ENCODE measurements at regions not wholly inside any gene's neighbourhood (a gene's known extent, or its start where the extent isn't known, plus 50 kb on each side); places are given as distances from the start of the nearest gene placed in this dataset.

- no peak overlapping the region for H3K4me3 ChIP-seq (ENCODE audit: low read length)
- no peaks in the 10 kb centered on the region for H3K27me3 ChIP-seq (ENCODE audit: control insufficient read depth, insufficient read depth, low read length)
- H3K9me3 ChIP-seq (replicated peaks; ENCODE audit: control insufficient read depth, low read depth, low read length), result no peaks in the 10 kb centered on the region
- no peaks in the 10 kb centered on the region for H3K4me1 ChIP-seq (ENCODE audit: control insufficient read depth, insufficient read depth, low read length)
- no peak for DNase-seq
- H3K27ac ChIP-seq (ENCODE audit: low read length), result no peak overlapping the region
- no peaks in the 10 kb centered on the region for H3K36me3 ChIP-seq (ENCODE audit: control insufficient read depth, insufficient read depth, low read length)
Measured at GRCh38 chr4:159981469-159981856, 878.6 kb downstream of the RAPGEF2 start.

DNA sequence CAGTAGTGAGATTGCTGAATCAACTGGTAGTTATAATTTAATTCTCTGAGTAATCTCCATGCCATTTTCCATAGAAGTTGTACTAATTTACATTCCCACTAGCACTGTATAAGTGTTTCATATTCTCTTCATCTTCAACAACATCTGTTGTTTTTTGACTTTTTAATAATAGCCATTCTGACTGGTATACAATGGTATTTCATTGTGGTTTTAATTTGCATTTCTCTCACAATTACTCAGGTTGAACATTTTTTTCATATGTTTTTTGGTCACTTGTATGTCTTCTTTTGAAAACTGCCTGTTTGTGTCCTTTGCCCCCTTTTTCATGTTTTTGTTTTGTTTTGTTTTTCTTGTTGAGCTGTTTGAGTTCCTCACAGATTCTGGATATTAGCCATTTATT, 880.2 kb downstream of the RAPGEF2 start:
- Histone ChIP-seq H3K4me3 (ENCODE audit: low read length) (no peak overlapping the region), H3K9me3 (replicated peaks; ENCODE audit: control insufficient read depth, low read depth, low read length) (no peaks in the 10 kb centered on the region), H3K4me1 (ENCODE audit: control insufficient read depth, insufficient read depth, low read length) (no peaks in the 10 kb centered on the region), H3K27me3 (ENCODE audit: control insufficient read depth, insufficient read depth, low read length) (no peaks in the 10 kb centered on the region), H3K27ac (ENCODE audit: low read length) (no peak overlapping the region), H3K36me3 (ENCODE audit: control insufficient read depth, insufficient read depth, low read length) (no peaks in the 10 kb centered on the region)
- DNase-seq, result no peak

DNA sequence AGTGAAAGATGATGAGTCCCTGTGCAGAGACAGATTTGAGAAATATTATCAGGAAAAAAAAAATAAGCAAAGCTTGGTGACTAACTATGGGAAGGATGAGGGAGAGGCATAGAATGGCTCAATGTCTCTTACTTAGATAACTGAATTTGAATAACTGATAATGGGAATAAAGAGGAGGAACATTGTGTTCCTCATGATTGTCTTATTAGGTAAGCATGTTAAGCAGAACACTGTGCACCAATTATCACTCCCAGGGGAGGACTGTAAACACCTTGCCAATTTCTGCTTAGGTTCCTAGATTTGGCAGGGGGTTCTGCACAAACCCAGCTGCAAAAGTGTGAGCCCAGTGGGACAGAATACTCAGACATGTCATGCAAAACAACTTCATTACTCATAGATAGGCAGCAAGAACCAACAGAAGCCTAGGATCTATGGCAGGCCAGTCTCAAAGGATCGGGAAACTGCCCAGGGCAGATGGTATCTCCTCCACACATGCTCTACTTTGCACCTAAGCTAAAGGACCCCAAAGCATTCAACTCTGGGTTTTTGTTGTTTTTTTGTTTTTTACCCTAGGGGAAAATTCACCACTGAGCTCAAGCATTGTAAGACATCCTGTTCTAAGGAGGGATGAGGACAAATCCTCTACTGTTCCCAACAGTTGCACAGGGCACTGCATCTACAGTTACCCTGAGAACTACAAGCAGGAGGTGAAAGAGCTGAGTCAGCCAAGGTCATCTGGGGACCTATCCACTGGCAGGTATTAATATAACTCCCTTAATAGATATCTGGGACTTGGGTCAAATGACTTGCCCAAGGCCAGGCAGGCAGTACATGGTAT, 907.0 kb downstream of the RAPGEF2 start:
- Histone ChIP-seq H3K4me1 (ENCODE audit: control insufficient read depth, insufficient read depth, low read length) (no peaks in the 10 kb centered on the region), H3K4me3 (ENCODE audit: low read length) (no peak overlapping the region), H3K27ac (ENCODE audit: low read length) (no peak overlapping the region), H3K9me3 (replicated peaks; ENCODE audit: control insufficient read depth, low read depth, low read length) (peaks cover 4% of the 10 kb centered on the region), H3K27me3 (ENCODE audit: control insufficient read depth, insufficient read depth, low read length) (no peaks in the 10 kb centered on the region), H3K36me3 (ENCODE audit: control insufficient read depth, insufficient read depth, low read length) (no peaks in the 10 kb centered on the region)
- no CpG with 5 or more reads among the region's 1 CpG for WGBS (ENCODE audit: insufficient coverage)
- DNase-seq, result no peak

- no peaks in the 10 kb centered on the region for H3K36me3 ChIP-seq (ENCODE audit: control insufficient read depth, insufficient read depth, low read length)
- no peak overlapping the region for H3K4me3 ChIP-seq (ENCODE audit: low read length)
- H3K4me1 ChIP-seq (ENCODE audit: control insufficient read depth, insufficient read depth, low read length), result no peaks in the 10 kb centered on the region
- no peak for DNase-seq
- H3K27me3 ChIP-seq (ENCODE audit: control insufficient read depth, insufficient read depth, low read length), result no peaks in the 10 kb centered on the region
- 93% methylated on average over 2 of the region's 2 CpGs for WGBS (ENCODE audit: insufficient coverage)
- H3K27ac ChIP-seq (ENCODE audit: low read length), result no peak overlapping the region
- H3K9me3 ChIP-seq (replicated peaks; ENCODE audit: control insufficient read depth, low read depth, low read length), result no peaks in the 10 kb centered on the region
Measured at GRCh38 chr4:160019936-160020335, 917.1 kb downstream of the RAPGEF2 start.

- WGBS (ENCODE audit: insufficient coverage), result no CpG with 5 or more reads among the region's 3 CpGs
- Histone ChIP-seq H3K4me1 (ENCODE audit: control insufficient read depth, insufficient read depth, low read length) (no peaks in the 10 kb centered on the region), H3K27me3 (ENCODE audit: control insufficient read depth, insufficient read depth, low read length) (no peaks in the 10 kb centered on the region), H3K27ac (ENCODE audit: low read length) (no peak overlapping the region), H3K9me3 (replicated peaks; ENCODE audit: control insufficient read depth, low read depth, low read length) (no peaks in the 10 kb centered on the region), H3K36me3 (ENCODE audit: control insufficient read depth, insufficient read depth, low read length) (no peaks in the 10 kb centered on the region), H3K4me3 (ENCODE audit: low read length) (no peak overlapping the region)
- DNase-seq, result no peak
Measured at GRCh38 chr4:160020804-160021203, 917.9 kb downstream of the RAPGEF2 start.

DNA sequence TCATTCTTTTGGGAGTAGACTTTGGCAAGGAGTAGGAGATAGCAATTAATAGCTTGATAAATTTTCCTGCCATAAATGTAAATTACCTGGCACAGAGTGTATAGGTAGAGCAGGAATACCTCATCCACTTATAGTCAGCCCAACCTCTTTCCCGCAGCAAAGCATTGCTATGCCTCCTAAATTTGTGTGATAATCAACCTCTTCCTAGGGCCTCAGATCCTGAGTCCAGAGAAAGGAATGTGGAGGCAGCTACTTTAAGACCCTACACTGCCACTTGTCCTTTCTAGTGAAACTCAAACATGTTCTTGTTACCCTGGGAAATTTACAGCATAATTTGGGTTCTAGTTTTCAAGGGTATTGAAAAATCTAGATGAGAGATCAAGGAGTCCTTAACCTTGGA, 919.0 kb downstream of the RAPGEF2 start:
- Histone ChIP-seq H3K4me1 (ENCODE audit: control insufficient read depth, insufficient read depth, low read length) (no peaks in the 10 kb centered on the region), H3K27ac (ENCODE audit: low read length) (no peak overlapping the region), H3K27me3 (ENCODE audit: control insufficient read depth, insufficient read depth, low read length) (no peaks in the 10 kb centered on the region), H3K9me3 (replicated peaks; ENCODE audit: control insufficient read depth, low read depth, low read length) (no peaks in the 10 kb centered on the region), H3K36me3 (ENCODE audit: control insufficient read depth, insufficient read depth, low read length) (no peaks in the 10 kb centered on the region), H3K4me3 (ENCODE audit: low read length) (no peak overlapping the region)
- no peak for DNase-seq
- WGBS (ENCODE audit: insufficient coverage), result no CpG with 5 or more reads among the region's 1 CpG

- H3K4me1 ChIP-seq (ENCODE audit: control insufficient read depth, insufficient read depth, low read length), result no peaks in the 10 kb centered on the region
- no peak for DNase-seq
- 83% methylated on average over 1 of the region's 2 CpGs for WGBS (ENCODE audit: insufficient coverage)
- H3K9me3 ChIP-seq (replicated peaks; ENCODE audit: control insufficient read depth, low read depth, low read length), result no peaks in the 10 kb centered on the region
- no peaks in the 10 kb centered on the region for H3K36me3 ChIP-seq (ENCODE audit: control insufficient read depth, insufficient read depth, low read length)
- H3K27ac ChIP-seq (ENCODE audit: low read length), result no peak overlapping the region
- no peak overlapping the region for H3K4me3 ChIP-seq (ENCODE audit: low read length)
- H3K27me3 ChIP-seq (ENCODE audit: control insufficient read depth, insufficient read depth, low read length), result no peaks in the 10 kb centered on the region
Measured at GRCh38 chr4:160026721-160027120, 923.8 kb downstream of the RAPGEF2 start.

- Histone ChIP-seq H3K27ac (ENCODE audit: low read length) (no peak overlapping the region), H3K4me3 (ENCODE audit: low read length) (no peak overlapping the region), H3K36me3 (ENCODE audit: control insufficient read depth, insufficient read depth, low read length) (no peaks in the 10 kb centered on the region), H3K27me3 (ENCODE audit: control insufficient read depth, insufficient read depth, low read length) (no peaks in the 10 kb centered on the region), H3K9me3 (replicated peaks; ENCODE audit: control insufficient read depth, low read depth, low read length) (no peaks in the 10 kb centered on the region), H3K4me1 (ENCODE audit: control insufficient read depth, insufficient read depth, low read length) (no peaks in the 10 kb centered on the region)
- no peak for DNase-seq
Measured at GRCh38 chr4:160034501-160034900, 931.6 kb downstream of the RAPGEF2 start.

DNA sequence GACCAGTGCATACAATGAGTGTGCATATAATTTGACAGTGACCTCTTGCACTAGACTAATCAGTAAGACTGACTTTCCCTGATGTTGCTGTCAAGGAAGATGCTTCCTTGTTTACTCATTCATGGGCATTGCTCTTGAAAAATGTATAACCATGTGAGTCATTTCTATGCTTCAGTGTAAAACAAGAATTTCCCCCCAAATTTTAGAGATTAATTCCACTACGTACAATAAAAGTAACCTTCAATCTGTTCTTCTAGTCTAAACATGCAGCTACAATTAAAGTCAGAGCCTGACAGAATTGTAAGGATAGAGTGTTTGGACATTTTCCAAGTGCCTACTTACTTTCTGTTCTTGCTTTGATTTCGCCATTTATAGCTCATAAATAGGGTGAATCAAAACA, 935.7 kb downstream of the RAPGEF2 start:
- DNase-seq, result no peak
- no peaks in the 10 kb centered on the region for H3K36me3 ChIP-seq (ENCODE audit: control insufficient read depth, insufficient read depth, low read length)
- H3K4me1 ChIP-seq (ENCODE audit: control insufficient read depth, insufficient read depth, low read length), result no peaks in the 10 kb centered on the region
- no peak overlapping the region for H3K27ac ChIP-seq (ENCODE audit: low read length)
- no peak overlapping the region for H3K4me3 ChIP-seq (ENCODE audit: low read length)
- no CpG with 5 or more reads among the region's 2 CpGs for WGBS (ENCODE audit: insufficient coverage)
- no peaks in the 10 kb centered on the region for H3K9me3 ChIP-seq (replicated peaks; ENCODE audit: control insufficient read depth, low read depth, low read length)
- H3K27me3 ChIP-seq (ENCODE audit: control insufficient read depth, insufficient read depth, low read length), result no peaks in the 10 kb centered on the region

GRCh38 chr4:160044693-160045092, 941.8 kb downstream of the RAPGEF2 start:
- WGBS (ENCODE audit: insufficient coverage), result 70% methylated on average over 2 of the region's 2 CpGs
- Histone ChIP-seq H3K4me1 (ENCODE audit: control insufficient read depth, insufficient read depth, low read length) (no peaks in the 10 kb centered on the region), H3K36me3 (ENCODE audit: control insufficient read depth, insufficient read depth, low read length) (no peaks in the 10 kb centered on the region), H3K27ac (ENCODE audit: low read length) (no peak overlapping the region), H3K4me3 (ENCODE audit: low read length) (no peak overlapping the region), H3K9me3 (replicated peaks; ENCODE audit: control insufficient read depth, low read depth, low read length) (no peaks in the 10 kb centered on the region), H3K27me3 (ENCODE audit: control insufficient read depth, insufficient read depth, low read length) (no peaks in the 10 kb centered on the region)
- no peak for DNase-seq
